Activated CD4-positive, alpha-beta T cell treated with anti-CD3 and anti-CD28 coated beads, Interleukin-2, amount 10 ng/mL, durations not matched to agents 24 days and 14 days (primary cell): ENCODE measurements at regions not wholly inside any gene's neighbourhood (a gene's known extent, or its start where the extent isn't known, plus 50 kb on each side); places are given as distances from the start of the nearest gene placed in this dataset.

Source experiments
- DNase-seq: peaks from one replicate; pipeline ENCODE4 v3.0.0; 2022
- H3K27ac Mint-ChIP-seq: one replicate; pipeline ENCODE4 v1.8.0; 2022; ENCODE audit warnings: mild to moderate bottlenecking, mixed read lengths
- H3K27me3 Mint-ChIP-seq: one replicate; pipeline ENCODE4 v1.8.0; 2022; ENCODE audit warnings: mixed read lengths
- H3K36me3 Mint-ChIP-seq: one replicate; pipeline ENCODE4 v1.8.0; 2022; ENCODE audit warnings: low read depth, mild to moderate bottlenecking, mixed read lengths
- H3K4me1 Mint-ChIP-seq: one replicate; pipeline ENCODE4 v1.8.0; 2021; ENCODE audit warnings: mixed read lengths
- H3K4me3 Mint-ChIP-seq: one replicate; pipeline ENCODE4 v1.8.0; 2022; ENCODE audit warnings: mild to moderate bottlenecking, moderate library complexity, mixed read lengths
- H3K9me3 Mint-ChIP-seq: one replicate; pipeline ENCODE4 v1.8.0; 2021; ENCODE audit warnings: mixed read lengths
- intact Hi-C: fragments of 100-400 bp; cut with micrococcal nuclease; formaldehyde crosslinking; loops from one replicate; pipeline ENCODE4 v1.15.1; 2023

- H3K4me3 Mint-ChIP-seq, result peak overlapping the region; percentile 39
Observed at GRCh38 chr6:105646391-105646867, 243.5 kb upstream of the PREP start.

GRCh38 chr6:105645958-105646357 is 243.1 kb upstream of the PREP start:
- Mint-ChIP-seq H3K36me3 (peaks cover 11% of the 10 kb centered on the region), H3K4me3 (peak overlapping the region; percentile 39), H3K27ac (peak overlapping the region; percentile 90), H3K9me3 (peaks cover 16% of the 10 kb centered on the region), H3K4me1 (peaks cover 69% of the 10 kb centered on the region), H3K27me3 (no peaks in the 10 kb centered on the region)
- DNase-seq, result no peak
- intact Hi-C loops, result loop anchor here (1.0 to 5.0 kb wide), 13 partner anchors 20 to 876 kb away; no protein-coding TSS in a partner anchor

More at GRCh38 chr6:105646391-105646867, 243.5 kb upstream of the PREP start:
- intact Hi-C loops, result loop anchor here (1.0 to 5.0 kb wide), 13 partner anchors 20 to 876 kb away; no protein-coding TSS in a partner anchor
- Mint-ChIP-seq H3K4me1 (peaks cover 70% of the 10 kb centered on the region), H3K36me3 (peaks cover 8% of the 10 kb centered on the region), H3K27me3 (no peaks in the 10 kb centered on the region), H3K9me3 (peaks cover 14% of the 10 kb centered on the region), H3K27ac (peak overlapping the region; percentile 90)
- DNase-seq, result peak; percentile 88

GRCh38 chr6:105645156-105645555 is 242.3 kb upstream of the PREP start:
- Mint-ChIP-seq H3K9me3 (peaks cover 20% of the 10 kb centered on the region), H3K4me1 (peaks cover 64% of the 10 kb centered on the region), H3K27me3 (no peaks in the 10 kb centered on the region), H3K36me3 (peaks cover 14% of the 10 kb centered on the region), H3K27ac (peak overlapping the region; percentile 90), H3K4me3 (peak overlapping the region; percentile 39)
- no peak for DNase-seq
- intact Hi-C loops, result loop anchor here (5.0 kb wide), 3 partner anchors 133 to 877 kb away; no protein-coding TSS in a partner anchor

GRCh38 chr6:105644691-105645090 is 241.8 kb upstream of the PREP start:
- Mint-ChIP-seq H3K27me3 (no peaks in the 10 kb centered on the region), H3K9me3 (peaks cover 20% of the 10 kb centered on the region), H3K4me3 (peak overlapping the region; percentile 43), H3K4me1 (peaks cover 64% of the 10 kb centered on the region), H3K36me3 (peaks cover 14% of the 10 kb centered on the region), H3K27ac (peak overlapping the region; percentile 90)
- intact Hi-C loops, result loop anchor here (5.0 kb wide), 3 partner anchors 132 to 878 kb away; no protein-coding TSS in a partner anchor
- DNase-seq, result no peak

GRCh38 chr6:105644073-105644489 is 241.2 kb upstream of the PREP start:
- H3K36me3 Mint-ChIP-seq, result peaks cover 14% of the 10 kb centered on the region
- H3K27me3 Mint-ChIP-seq, result no peaks in the 10 kb centered on the region
- peak overlapping the region; percentile 90 for H3K27ac Mint-ChIP-seq
- H3K4me3 Mint-ChIP-seq, result peak overlapping the region; percentile 5
- peaks cover 58% of the 10 kb centered on the region for H3K4me1 Mint-ChIP-seq
- intact Hi-C loops, result no loop called here
- DNase-seq, result no peak
- peaks cover 19% of the 10 kb centered on the region for H3K9me3 Mint-ChIP-seq

- Mint-ChIP-seq H3K4me3 (no peak overlapping the region), H3K9me3 (peaks cover 16% of the 10 kb centered on the region), H3K4me1 (peaks cover 46% of the 10 kb centered on the region), H3K27me3 (no peaks in the 10 kb centered on the region), H3K27ac (peak overlapping the region; percentile 25), H3K36me3 (peaks cover 13% of the 10 kb centered on the region)
- intact Hi-C loops, result loop anchor here (1.0 kb wide), 1 partner anchor 8 kb away; no protein-coding TSS in a partner anchor
- no peak for DNase-seq
Observed at GRCh38 chr6:105642708-105643107, 239.8 kb upstream of the PREP start.

- peaks cover 12% of the 10 kb centered on the region for H3K36me3 Mint-ChIP-seq
- H3K4me1 Mint-ChIP-seq, result peaks cover 38% of the 10 kb centered on the region
- intact Hi-C loops, result no loop called here
- DNase-seq, result no peak
- H3K4me3 Mint-ChIP-seq, result no peak overlapping the region
- H3K27ac Mint-ChIP-seq, result no peak overlapping the region
- no peaks in the 10 kb centered on the region for H3K27me3 Mint-ChIP-seq
- peaks cover 16% of the 10 kb centered on the region for H3K9me3 Mint-ChIP-seq
Observed at GRCh38 chr6:105641504-105641903, 238.6 kb upstream of the PREP start.

- Mint-ChIP-seq H3K4me1 (peaks cover 20% of the 10 kb centered on the region), H3K27me3 (peaks cover 2% of the 10 kb centered on the region), H3K9me3 (peaks cover 19% of the 10 kb centered on the region), H3K36me3 (peaks cover 12% of the 10 kb centered on the region), H3K4me3 (no peak overlapping the region), H3K27ac (no peak overlapping the region)
- intact Hi-C loops, result no loop called here
- no peak for DNase-seq
Observed at GRCh38 chr6:105639124-105639523, 236.2 kb upstream of the PREP start.

- peaks cover 7% of the 10 kb centered on the region for H3K4me1 Mint-ChIP-seq
- peaks cover 30% of the 10 kb centered on the region for H3K9me3 Mint-ChIP-seq
- peaks cover 10% of the 10 kb centered on the region for H3K27me3 Mint-ChIP-seq
- no peak overlapping the region for H3K4me3 Mint-ChIP-seq
- peaks cover 19% of the 10 kb centered on the region for H3K36me3 Mint-ChIP-seq
- intact Hi-C loops, result loop anchor here (1.0 kb wide), 1 partner anchor 9 kb away; no protein-coding TSS in a partner anchor
- DNase-seq, result no peak
- H3K27ac Mint-ChIP-seq, result peak overlapping the region; percentile 31
Observed at GRCh38 chr6:105633814-105634213, 230.9 kb upstream of the PREP start.

GRCh38 chr6:105628156-105628860 is 225.4 kb upstream of the PREP start:
- peaks cover 26% of the 10 kb centered on the region for H3K4me1 Mint-ChIP-seq
- H3K27me3 Mint-ChIP-seq, result peaks cover 9% of the 10 kb centered on the region
- intact Hi-C loops, result no loop called here
- H3K27ac Mint-ChIP-seq, result peak overlapping the region; percentile 55
- H3K36me3 Mint-ChIP-seq, result peaks cover 25% of the 10 kb centered on the region
- H3K4me3 Mint-ChIP-seq, result no peak overlapping the region
- DNase-seq, result no peak
- H3K9me3 Mint-ChIP-seq, result peaks cover 50% of the 10 kb centered on the region

GRCh38 chr6:105626295-105627158 is 223.6 kb upstream of the PREP start:
- peaks cover 9% of the 10 kb centered on the region for H3K27me3 Mint-ChIP-seq
- H3K27ac Mint-ChIP-seq, result peak overlapping the region; percentile 92
- peaks cover 51% of the 10 kb centered on the region for H3K9me3 Mint-ChIP-seq

GRCh38 chr6:105624021-105624420 is 221.1 kb upstream of the PREP start:
- Mint-ChIP-seq H3K4me1 (peaks cover 47% of the 10 kb centered on the region), H3K27me3 (no peaks in the 10 kb centered on the region), H3K36me3 (peaks cover 13% of the 10 kb centered on the region), H3K27ac (no peak overlapping the region), H3K4me3 (no peak overlapping the region), H3K9me3 (peaks cover 36% of the 10 kb centered on the region)
- intact Hi-C loops, result no loop called here
- no peak for DNase-seq

More at GRCh38 chr6:105626295-105627158, 223.6 kb upstream of the PREP start:
- Mint-ChIP-seq H3K36me3 (peaks cover 20% of the 10 kb centered on the region), H3K4me1 (peaks cover 40% of the 10 kb centered on the region), H3K4me3 (peak overlapping the region; percentile 60)
- DNase-seq, result no peak
- intact Hi-C loops, result loop anchor here (1.0 kb wide), 2 partner anchors 20 to 274 kb away; no protein-coding TSS in a partner anchor

GRCh38 chr6:105622226-105622625 is 219.3 kb upstream of the PREP start:
- Mint-ChIP-seq H3K4me3 (no peak overlapping the region), H3K9me3 (peaks cover 28% of the 10 kb centered on the region), H3K27ac (peak overlapping the region; percentile 1), H3K4me1 (peaks cover 38% of the 10 kb centered on the region), H3K27me3 (peaks cover 2% of the 10 kb centered on the region), H3K36me3 (peaks cover 9% of the 10 kb centered on the region)
- no peak for DNase-seq
- intact Hi-C loops, result no loop called here
